ENCODE measurements at regions not wholly inside any gene's neighbourhood (a gene's known extent, or its start where the extent isn't known, plus 50 kb on each side); places are given as distances from the start of the nearest gene placed in this dataset.
"Not testable (repeated sequence)": the region's sequence is repeated elsewhere in the genome, so short reads cannot be mapped to it uniquely, and the experiment has no call there.

GRCh38 chr14:71770431-71770830, 161.8 kb upstream of the RGS6 start:
- intact Hi-C loops (cut with DNase I; ENCODE audit: low total_unique reads) (no loop called here), in situ Hi-C loops (cut with MboI; ENCODE audit: low sequenced_read_pairs in 4 of 4) (no loop called here)
- H3K27ac ChIP-seq = no peak overlapping the region
- no peaks in the 10 kb centered on the region for H3K36me3 ChIP-seq
- DNase-seq (no peak), ATAC-seq (no peak)
- H3K27me3 ChIP-seq = no peaks in the 10 kb centered on the region
- no peaks in the 10 kb centered on the region for H3K4me1 ChIP-seq
- TF ChIP-seq CTCF (IDR thresholded peaks at IDR 0.05 in 4 of 5, conservative IDR thresholded peaks at IDR 0.05 in 1 of 5) = no peak
- no peak for TF ChIP-seq POLR2A (IDR thresholded peaks at IDR 0.05)
- H3K9me3 ChIP-seq = no peaks in the 10 kb centered on the region
- H3K4me3 ChIP-seq = no peak overlapping the region

- in situ Hi-C loops (cut with MboI; ENCODE audit: low sequenced_read_pairs in 4 of 4) = not testable (repeated sequence)
Measured at GRCh38 chr14:71771421-71771820, 160.8 kb upstream of the RGS6 start.

GRCh38 chr14:71771996-71772395, 160.2 kb upstream of the RGS6 start:
- in situ Hi-C loops (cut with MboI; ENCODE audit: low sequenced_read_pairs in 4 of 4); H3K27ac ChIP-seq; H3K9me3 ChIP-seq; H3K4me1 ChIP-seq; H3K4me3 ChIP-seq; DNase-seq; ATAC-seq; intact Hi-C loops (cut with DNase I; ENCODE audit: low total_unique reads); H3K27me3 ChIP-seq; H3K36me3 ChIP-seq: not testable (repeated sequence)

More at GRCh38 chr14:71771421-71771820, 160.8 kb upstream of the RGS6 start:
- H3K27ac ChIP-seq; ATAC-seq; DNase-seq; H3K27me3 ChIP-seq; H3K36me3 ChIP-seq; intact Hi-C loops (cut with DNase I; ENCODE audit: low total_unique reads); H3K9me3 ChIP-seq; H3K4me1 ChIP-seq; H3K4me3 ChIP-seq: not testable (repeated sequence)

GRCh38 chr14:71773898-71774481, 158.2 kb upstream of the RGS6 start:
- in situ Hi-C loops (cut with MboI; ENCODE audit: low sequenced_read_pairs in 4 of 4) = no loop called here
- TF ChIP-seq CTCF (IDR thresholded peaks at IDR 0.05 in 4 of 5, conservative IDR thresholded peaks at IDR 0.05 in 1 of 5) = no peak
- TF ChIP-seq POLR2A (IDR thresholded peaks at IDR 0.05) = no peak

GRCh38 chr14:71776471-71777360, 155.5 kb upstream of the RGS6 start:
- no peak for ATAC-seq
- TF ChIP-seq CTCF (IDR thresholded peaks at IDR 0.05 in 4 of 5, conservative IDR thresholded peaks at IDR 0.05 in 1 of 5) = no peak
- no peak for TF ChIP-seq POLR2A (IDR thresholded peaks at IDR 0.05)
- in situ Hi-C loops (cut with MboI; ENCODE audit: low sequenced_read_pairs in 4 of 4) = no loop called here
- no peak overlapping the region for H3K4me3 ChIP-seq
- no peaks in the 10 kb centered on the region for H3K27me3 ChIP-seq
- H3K36me3 ChIP-seq = no peaks in the 10 kb centered on the region
- intact Hi-C loops (cut with DNase I; ENCODE audit: low total_unique reads) = no loop called here
- H3K4me1 ChIP-seq = no peaks in the 10 kb centered on the region
- H3K9me3 ChIP-seq = no peaks in the 10 kb centered on the region
- no peak overlapping the region for H3K27ac ChIP-seq
- no peak for DNase-seq

More at GRCh38 chr14:71773898-71774481, 158.2 kb upstream of the RGS6 start:
- no peak overlapping the region for H3K27ac ChIP-seq
- H3K27me3 ChIP-seq = no peaks in the 10 kb centered on the region
- H3K4me1 ChIP-seq = no peaks in the 10 kb centered on the region
- H3K4me3 ChIP-seq = no peak overlapping the region
- no peaks in the 10 kb centered on the region for H3K9me3 ChIP-seq
- no peaks in the 10 kb centered on the region for H3K36me3 ChIP-seq
- DNase-seq (no peak), ATAC-seq (no peak)
- intact Hi-C loops (cut with DNase I; ENCODE audit: low total_unique reads) = no loop called here

Data from gastrocnemius medialis (tissue), 4 donors.